Keratinocyte (primary cell): ENCODE measurements at regions not wholly inside any gene's neighbourhood (a gene's known extent, or its start where the extent isn't known, plus 50 kb on each side); places are given as distances from the start of the nearest gene placed in this dataset.

Experiments used
- DNase-seq: peaks from one replicate; pipeline ENCODE4 v3.0.0-alpha.2; 2011; ENCODE audit warnings: low read depth, missing footprints, low spot score
- FAIRE-seq: peaks from 2 replicates; lab custom pipeline; 2011; peaks lifted over from hg19 to GRCh38; lab: Jason Lieb, UNC
- H2AFZ ChIP-seq: 2 replicates; pipeline ENCODE4 v1.6.0; 2012; ENCODE audit warnings: low read length, control low read depth, inconsistent platforms; ENCODE audit not compliant: control insufficient read depth
- H3K27ac ChIP-seq: 2 replicates; pipeline ENCODE4 v1.5.1; 2011; ENCODE audit warnings: low read length; ENCODE audit not compliant: control insufficient read depth, insufficient read depth
- H3K27me3 ChIP-seq: 3 replicates; pipeline ENCODE4 v1.6.0; 2011; ENCODE audit warnings: low read length; ENCODE audit not compliant: control insufficient read depth, insufficient read depth; ENCODE audit errors: extremely low read depth
- H3K36me3 ChIP-seq, 2 experiments: 2 replicates in 1 of 2; 3 replicates in 1 of 2; pipeline ENCODE4 v1.5.1; 2011; ENCODE audit warnings: low read length in 2 of 2, mild to moderate bottlenecking in 1 of 2; ENCODE audit not compliant: control insufficient read depth in 2 of 2, insufficient read depth in 2 of 2; ENCODE audit errors: extremely low read depth in 1 of 2
- H3K4me1 ChIP-seq: 3 replicates; pipeline ENCODE4 v1.5.1; 2011; ENCODE audit warnings: low read length; ENCODE audit not compliant: control insufficient read depth, insufficient read depth; ENCODE audit errors: extremely low read depth
- H3K4me2 ChIP-seq: 3 replicates; pipeline ENCODE4 v1.6.0; 2011; ENCODE audit warnings: low read depth, low read length; ENCODE audit not compliant: control insufficient read depth, insufficient read depth; ENCODE audit errors: extremely low read depth
- H3K4me3 ChIP-seq, 3 experiments: fragments of 200-600 bp in 1 of 3; sonication (generic) in 1 of 3; 2 replicates in 2 of 3; 3 replicates in 1 of 3; pipeline ENCODE4 v1.5.1; 2011 to 2016; ENCODE audit warnings: low read length in 3 of 3, mild to moderate bottlenecking in 3 of 3, control low read depth in 2 of 3, inconsistent platforms in 1 of 3, low read depth in 1 of 3, mixed read lengths in 1 of 3, mixed run types in 1 of 3, moderate library complexity in 1 of 3; ENCODE audit not compliant: control insufficient read depth in 2 of 3, insufficient read depth in 2 of 3; ENCODE audit errors: extremely low read depth in 1 of 3
- H3K79me2 ChIP-seq: 2 replicates; pipeline ENCODE4 v1.6.0; 2012; ENCODE audit warnings: low read length; ENCODE audit not compliant: control insufficient read depth, insufficient read depth
- H3K9ac ChIP-seq: 3 replicates; pipeline ENCODE4 v1.6.0; 2011; ENCODE audit warnings: low read length; ENCODE audit not compliant: control insufficient read depth, insufficient read depth; ENCODE audit errors: extremely low read depth
- H3K9me1 ChIP-seq: 3 replicates; pipeline ENCODE4 v1.6.0; 2011; ENCODE audit warnings: low read length; ENCODE audit not compliant: control insufficient read depth, insufficient read depth; ENCODE audit errors: extremely low read depth
- H3K9me3 ChIP-seq: 2 replicates; pipeline ENCODE4 v1.5.1; 2012; ENCODE audit warnings: low read depth, low read length; ENCODE audit not compliant: control insufficient read depth
- H4K20me1 ChIP-seq: 3 replicates; pipeline ENCODE4 v1.6.0; 2011; ENCODE audit warnings: low read length; ENCODE audit not compliant: control insufficient read depth, insufficient read depth; ENCODE audit errors: extremely low read depth
- CTCF ChIP-seq, 3 experiments: IDR thresholded peaks in 1 of 3; conservative IDR thresholded peaks in 1 of 3; optimal IDR thresholded peaks in 1 of 3; 2 replicates in 2 of 3; 3 replicates in 1 of 3; pipeline versions ENCODE3 to v1.5.1; 2011; ENCODE audit warnings: low read length in 3 of 3, mild to moderate bottlenecking in 3 of 3, moderate library complexity in 2 of 3, control low read depth in 1 of 3, inconsistent platforms in 1 of 3; ENCODE audit not compliant: insufficient read depth in 2 of 3; ENCODE audit errors: extremely low read depth in 1 of 3
- EZH2 ChIP-seq: IDR thresholded peaks from one replicate; pipeline ENCODE4 v1.6.1; 2012; ENCODE audit warnings: inconsistent platforms, mild to moderate bottlenecking, low read length, moderate library complexity
- dilution Hi-C: fragments of 300-500 bp; cut with MboI; formaldehyde crosslinking; loops from one replicate; pipeline ENCODE4 v1.7.0; 2020; ENCODE audit warnings: low sequenced_read_pairs; ENCODE audit not compliant: extremely low pct_ligation_motif_present

DNA sequence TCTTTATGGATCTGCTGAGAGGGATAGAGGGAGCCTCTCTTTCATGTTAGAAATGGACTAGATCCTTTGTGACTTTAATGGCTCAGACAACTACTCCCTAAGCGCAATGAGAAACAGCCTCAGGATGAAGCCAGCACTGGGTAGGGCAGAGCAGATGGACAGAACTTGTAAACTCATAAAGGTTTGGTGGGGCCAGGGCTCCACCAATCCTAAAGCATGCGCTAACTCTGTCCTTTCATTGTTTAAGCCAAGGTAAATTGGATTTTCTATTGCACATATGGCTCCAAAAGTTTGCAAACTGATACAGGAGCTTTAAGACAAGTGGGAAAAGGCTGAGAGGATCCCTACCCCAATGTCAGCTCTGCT is 178.1 kb upstream of the MEOX2 start:
- H3K9ac ChIP-seq = no peak overlapping the region
- TF ChIP-seq EZH2 = no peak

DNA sequence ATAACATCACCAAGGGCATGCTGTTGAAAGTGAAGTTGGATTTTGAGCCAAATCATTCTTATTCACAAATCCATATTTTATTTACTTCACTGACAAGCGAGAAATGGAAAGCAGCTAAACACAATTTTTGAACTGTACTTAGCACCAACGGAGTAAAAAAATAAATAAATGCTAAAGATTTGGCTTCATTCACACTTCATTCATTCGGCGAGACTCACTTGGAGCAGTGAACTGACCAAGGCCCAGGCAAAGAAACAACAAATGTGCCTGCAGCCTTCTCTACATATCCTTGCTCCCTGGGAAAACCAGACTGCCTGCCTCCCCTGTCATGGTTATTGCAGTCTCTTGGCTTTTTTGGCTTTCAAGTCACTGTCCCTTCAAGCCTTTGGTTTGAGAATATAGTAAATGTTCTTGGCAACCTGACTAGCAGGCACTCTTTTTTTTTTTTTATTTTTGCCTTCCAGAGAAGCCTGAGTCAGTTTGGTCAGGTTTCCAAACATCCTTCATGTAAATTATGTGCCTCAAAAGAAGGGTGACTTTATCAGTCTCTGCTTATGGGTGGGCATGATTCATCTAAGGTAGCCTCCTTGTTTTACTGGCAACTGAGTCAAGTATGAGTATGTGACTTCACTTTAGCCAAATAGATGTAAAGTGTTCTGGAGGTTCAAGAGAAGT is 177.6 kb upstream of the MEOX2 start:
- FAIRE-seq (no peak), DNase-seq (no peak)
- no peaks in the 10 kb centered on the region for H3K36me3 ChIP-seq
- H3K9me1 ChIP-seq = no peaks in the 10 kb centered on the region
- no peaks in the 10 kb centered on the region for H4K20me1 ChIP-seq
- H3K9ac ChIP-seq = no peak overlapping the region
- no peaks in the 10 kb centered on the region for H3K79me2 ChIP-seq
- H3K4me2 ChIP-seq = no peak overlapping the region
- no peaks in the 10 kb centered on the region for H3K9me3 ChIP-seq
- dilution Hi-C loops = no loop called here
- H2AFZ ChIP-seq = no peak overlapping the region
- no peak overlapping the region for H3K4me3 ChIP-seq
- H3K27ac ChIP-seq = no peak overlapping the region
- no peak for TF ChIP-seq CTCF (optimal IDR thresholded peaks at IDR 0.05 in 1 of 3, IDR thresholded peaks at IDR 0.05 in 1 of 3, conservative IDR thresholded peaks at IDR 0.05 in 1 of 3; ENCODE audit: extremely low read depth in 1 of 3, insufficient read depth in 2 of 3, low read length in 3 of 3)
- no peak for TF ChIP-seq EZH2
- H3K27me3 ChIP-seq = no peaks in the 10 kb centered on the region
- H3K4me1 ChIP-seq = no peaks in the 10 kb centered on the region

More for the DNA sequence above, 178.1 kb upstream of the MEOX2 start:
- no peak overlapping the region for H2AFZ ChIP-seq
- H3K4me1 ChIP-seq = no peaks in the 10 kb centered on the region
- H3K79me2 ChIP-seq = no peaks in the 10 kb centered on the region
- H3K4me2 ChIP-seq = no peak overlapping the region
- no peak for DNase-seq
- FAIRE-seq = no peak
- no peaks in the 10 kb centered on the region for H3K9me1 ChIP-seq
- H3K9me3 ChIP-seq = no peaks in the 10 kb centered on the region
- H3K36me3 ChIP-seq = no peaks in the 10 kb centered on the region
- no peaks in the 10 kb centered on the region for H4K20me1 ChIP-seq
- H3K27ac ChIP-seq = no peak overlapping the region
- dilution Hi-C loops = no loop called here
- H3K27me3 ChIP-seq = no peaks in the 10 kb centered on the region
- H3K4me3 ChIP-seq = no peak overlapping the region

DNA sequence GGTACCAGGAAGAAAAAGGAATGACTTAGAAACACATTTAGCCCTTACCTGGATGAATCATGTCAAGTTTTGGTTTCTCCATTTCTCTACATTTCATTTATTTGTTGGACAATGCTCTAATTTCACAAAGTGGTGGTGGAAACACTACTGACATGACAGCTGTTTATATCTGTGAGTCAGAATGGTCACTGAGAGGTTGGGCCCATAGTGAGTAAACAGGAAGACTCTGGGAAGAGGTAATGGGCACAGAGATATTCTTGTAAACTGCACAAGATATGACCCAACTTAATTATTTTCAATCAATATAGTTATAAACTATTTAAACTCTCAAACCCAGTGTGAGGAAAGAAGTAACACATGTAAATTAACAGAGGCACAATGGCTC is 176.3 kb upstream of the MEOX2 start:
- H3K4me1 ChIP-seq = no peaks in the 10 kb centered on the region
- H4K20me1 ChIP-seq = no peaks in the 10 kb centered on the region
- H3K27me3 ChIP-seq = no peaks in the 10 kb centered on the region
- no peaks in the 10 kb centered on the region for H3K9me3 ChIP-seq
- DNase-seq (no peak), FAIRE-seq (no peak)
- H3K4me3 ChIP-seq = no peak overlapping the region
- no peak overlapping the region for H3K9ac ChIP-seq
- no peaks in the 10 kb centered on the region for H3K36me3 ChIP-seq
- no peak overlapping the region for H3K4me2 ChIP-seq
- H3K79me2 ChIP-seq = no peaks in the 10 kb centered on the region
- H3K9me1 ChIP-seq = no peaks in the 10 kb centered on the region
- dilution Hi-C loops = no loop called here
- no peak overlapping the region for H3K27ac ChIP-seq
- TF ChIP-seq CTCF (optimal IDR thresholded peaks at IDR 0.05 in 1 of 3, IDR thresholded peaks at IDR 0.05 in 1 of 3, conservative IDR thresholded peaks at IDR 0.05 in 1 of 3; ENCODE audit: extremely low read depth in 1 of 3, insufficient read depth in 2 of 3, low read length in 3 of 3) = no peak
- H2AFZ ChIP-seq = no peak overlapping the region
